ENCODE measurements at regions not wholly inside any gene's neighbourhood (a gene's known extent, or its start where the extent isn't known, plus 50 kb on each side); places are given as distances from the start of the nearest gene placed in this dataset.

GRCh38 chr12:85733984-85734383 is 102.2 kb downstream of the RASSF9 start:
- H3K4me3 ChIP-seq, result no peak overlapping the region
- no peaks in the 10 kb centered on the region for H3K79me2 ChIP-seq (ENCODE audit: low read depth)
- H3K27me3 Mint-ChIP-seq (ENCODE audit: insufficient read depth, low read depth), result no peaks in the 10 kb centered on the region
- H3K36me3 Mint-ChIP-seq, result no peaks in the 10 kb centered on the region
- no peak overlapping the region for H3K27ac ChIP-seq
- H3K27ac Mint-ChIP-seq, result no peak overlapping the region
- H3K27me3 ChIP-seq, result no peaks in the 10 kb centered on the region
- TF ChIP-seq CTCF (IDR thresholded peaks at IDR 0.05), result no peak
- no peak for TF ChIP-seq EZH2phosphoT487 (IDR thresholded peaks at IDR 0.05)
- no peak for TF ChIP-seq EZH2 (IDR thresholded peaks at IDR 0.05)
- H3K4me1 ChIP-seq, result no peaks in the 10 kb centered on the region
- H3K9ac ChIP-seq, result no peak overlapping the region
- no peak overlapping the region for H3K4me3 Mint-ChIP-seq
- H3K36me3 ChIP-seq, result no peaks in the 10 kb centered on the region
- H3K4me2 ChIP-seq, result no peak overlapping the region
- H2AFZ ChIP-seq (replicated peaks), result no peak overlapping the region
- no peaks in the 10 kb centered on the region for H3K4me1 Mint-ChIP-seq
- no peaks in the 10 kb centered on the region for H3K9me3 Mint-ChIP-seq
- H3F3A ChIP-seq (ENCODE audit: low read depth), result no peaks in the 10 kb centered on the region
- no peaks in the 10 kb centered on the region for H3K9me3 ChIP-seq (ENCODE audit: low read depth)
- DNase-seq (ENCODE audit: low spot score), result no peak
- H4K20me1 ChIP-seq (ENCODE audit: low read depth), result no peaks in the 10 kb centered on the region

GRCh38 chr12:85740186-85740585 is 96.0 kb downstream of the RASSF9 start:
- no peaks in the 10 kb centered on the region for H3K4me1 Mint-ChIP-seq
- DNase-seq (ENCODE audit: low spot score), result no peak
- Histone ChIP-seq H3K9ac (no peak overlapping the region), H3K36me3 (no peaks in the 10 kb centered on the region), H3K27ac (no peak overlapping the region), H3K9me3 (ENCODE audit: low read depth) (no peaks in the 10 kb centered on the region), H3K79me2 (ENCODE audit: low read depth) (no peaks in the 10 kb centered on the region), H3K4me2 (no peak overlapping the region), H2AFZ (replicated peaks) (no peak overlapping the region), H3K4me3 (no peak overlapping the region), H3K4me1 (no peaks in the 10 kb centered on the region), H4K20me1 (ENCODE audit: low read depth) (no peaks in the 10 kb centered on the region), H3K27me3 (no peaks in the 10 kb centered on the region), H3F3A (ENCODE audit: low read depth) (no peaks in the 10 kb centered on the region)
- H3K36me3 Mint-ChIP-seq, result no peaks in the 10 kb centered on the region
- peaks cover 2% of the 10 kb centered on the region for H3K27me3 Mint-ChIP-seq (ENCODE audit: insufficient read depth, low read depth)
- TF ChIP-seq EZH2phosphoT487 (IDR thresholded peaks at IDR 0.05) (no peak), CTCF (IDR thresholded peaks at IDR 0.05) (no peak), EZH2 (IDR thresholded peaks at IDR 0.05) (no peak)
- no peak overlapping the region for H3K27ac Mint-ChIP-seq
- H3K4me3 Mint-ChIP-seq, result no peak overlapping the region
- no peaks in the 10 kb centered on the region for H3K9me3 Mint-ChIP-seq

DNA sequence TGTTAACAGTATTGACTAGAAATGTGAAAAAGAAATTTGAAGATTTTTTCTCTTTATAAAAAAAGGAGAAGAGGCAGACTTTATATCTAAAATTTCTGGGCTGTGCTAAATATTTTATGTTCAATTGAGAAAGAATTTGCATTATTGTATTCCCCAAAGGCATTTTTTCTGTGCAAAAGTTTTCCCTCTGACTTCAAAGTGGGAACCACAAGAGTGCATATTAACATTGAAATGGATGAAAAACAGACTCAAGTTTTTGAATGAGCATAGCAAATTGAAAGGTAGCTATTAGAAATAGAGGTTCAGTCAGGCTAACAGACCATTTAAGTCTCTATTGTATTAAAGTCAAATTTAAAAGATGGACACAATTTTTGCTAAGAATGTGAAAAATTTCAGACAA is 95.2 kb downstream of the RASSF9 start:
- Histone ChIP-seq H3K27me3 (no peaks in the 10 kb centered on the region), H3K27ac (no peak overlapping the region), H3K9me3 (ENCODE audit: low read depth) (no peaks in the 10 kb centered on the region), H3K9ac (no peak overlapping the region), H2AFZ (replicated peaks) (no peak overlapping the region), H3K36me3 (no peaks in the 10 kb centered on the region), H3K4me1 (no peaks in the 10 kb centered on the region), H3F3A (ENCODE audit: low read depth) (no peaks in the 10 kb centered on the region), H3K4me2 (no peak overlapping the region), H3K79me2 (ENCODE audit: low read depth) (no peaks in the 10 kb centered on the region), H3K4me3 (no peak overlapping the region), H4K20me1 (ENCODE audit: low read depth) (no peaks in the 10 kb centered on the region)
- peaks cover 2% of the 10 kb centered on the region for H3K27me3 Mint-ChIP-seq (ENCODE audit: insufficient read depth, low read depth)
- DNase-seq (ENCODE audit: low spot score), result no peak
- no peaks in the 10 kb centered on the region for H3K4me1 Mint-ChIP-seq
- no peaks in the 10 kb centered on the region for H3K9me3 Mint-ChIP-seq
- TF ChIP-seq EZH2phosphoT487 (IDR thresholded peaks at IDR 0.05) (no peak), EZH2 (IDR thresholded peaks at IDR 0.05) (no peak), CTCF (IDR thresholded peaks at IDR 0.05) (no peak)
- no peak overlapping the region for H3K27ac Mint-ChIP-seq
- no peak overlapping the region for H3K4me3 Mint-ChIP-seq
- H3K36me3 Mint-ChIP-seq, result no peaks in the 10 kb centered on the region

Data from neural progenitor cell (in vitro differentiated cells).